ENCODE measurements at regions not wholly inside any gene's neighbourhood (a gene's known extent, or its start where the extent isn't known, plus 50 kb on each side); places are given as distances from the start of the nearest gene placed in this dataset.

- TF ChIP-seq POLR2A (IDR thresholded peaks at IDR 0.05; ENCODE audit: extremely low read depth, insufficient read length) = no peak
- no peak for TF ChIP-seq CTCF (IDR thresholded peaks at IDR 0.05; ENCODE audit: low read depth, low read length)
- no peak for TF ChIP-seq MAX (IDR thresholded peaks at IDR 0.05; ENCODE audit: low read depth, low read length)
Observed at GRCh38 chr9:88871669-88872068, 119.6 kb upstream of the S1PR3 start.

All from NB4 (cell line).